ENCODE measurements at regions not wholly inside any gene's neighbourhood (a gene's known extent, or its start where the extent isn't known, plus 50 kb on each side); places are given as distances from the start of the nearest gene placed in this dataset.
"Not testable (repeated sequence)": the region's sequence is repeated elsewhere in the genome, so short reads cannot be mapped to it uniquely, and the experiment has no call there.

DNA sequence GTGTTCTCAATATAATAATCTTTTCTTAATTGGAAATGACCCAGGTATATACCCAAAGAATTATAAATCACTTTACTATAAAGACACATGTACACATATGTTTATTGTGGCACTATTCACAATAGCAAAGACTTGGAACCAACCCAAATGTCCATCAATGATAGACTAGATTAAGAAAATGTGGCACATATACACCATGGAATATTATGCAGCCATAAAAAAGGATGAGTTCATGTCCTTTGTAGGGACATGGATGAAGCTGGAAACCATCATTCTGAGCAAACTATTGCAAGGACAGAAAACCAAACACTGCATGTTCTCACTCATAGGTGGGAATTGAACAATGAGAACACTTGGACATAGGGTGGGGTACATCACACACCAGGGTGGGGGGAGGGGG is 56.8 kb downstream of the SCGB2B2 start:
- H3K36me3 ChIP-seq (ENCODE audit: control insufficient read depth, insufficient read depth, low read length); H3K27me3 ChIP-seq (ENCODE audit: control insufficient read depth, insufficient read depth, low read length); H3K4me3 ChIP-seq (ENCODE audit: low read depth, low read length); DNase-seq (ENCODE audit: low read depth); POLR2A ChIA-PET: not testable (repeated sequence)
- CTCF ChIA-PET: interaction anchor here (1.0 kb wide), 1 partner anchor 19 kb away, joined by 3 read pairs; no protein-coding TSS in a partner anchor

DNA sequence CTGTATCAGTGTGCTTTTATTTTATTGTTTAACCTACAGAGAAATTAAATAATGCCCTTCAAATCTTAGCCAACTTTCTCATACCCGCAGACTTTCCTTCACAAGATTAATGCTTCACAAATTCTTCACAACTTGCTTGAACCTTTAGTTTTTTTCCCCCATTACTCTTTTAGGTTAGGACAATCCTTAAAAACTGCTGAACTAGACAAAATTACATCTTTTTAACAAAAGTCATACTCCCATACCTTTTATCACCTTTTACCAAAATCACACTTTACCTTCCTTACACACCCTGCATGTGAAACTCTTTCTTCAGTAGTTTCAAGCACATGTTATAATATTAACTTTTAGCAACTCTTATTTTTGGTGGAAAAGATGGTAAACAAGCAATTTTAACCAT is 58.5 kb downstream of the SCGB2B2 start:
- CTCF ChIA-PET: no interaction called here
- Histone ChIP-seq H3K4me3 (ENCODE audit: low read depth, low read length) (no peak overlapping the region), H3K27me3 (ENCODE audit: control insufficient read depth, insufficient read depth, low read length) (no peaks in the 10 kb centered on the region), H3K36me3 (ENCODE audit: control insufficient read depth, insufficient read depth, low read length) (no peaks in the 10 kb centered on the region)
- DNase-seq (ENCODE audit: low read depth): no peak
- POLR2A ChIA-PET: no interaction called here
- TF ChIP-seq, protein P1, sequence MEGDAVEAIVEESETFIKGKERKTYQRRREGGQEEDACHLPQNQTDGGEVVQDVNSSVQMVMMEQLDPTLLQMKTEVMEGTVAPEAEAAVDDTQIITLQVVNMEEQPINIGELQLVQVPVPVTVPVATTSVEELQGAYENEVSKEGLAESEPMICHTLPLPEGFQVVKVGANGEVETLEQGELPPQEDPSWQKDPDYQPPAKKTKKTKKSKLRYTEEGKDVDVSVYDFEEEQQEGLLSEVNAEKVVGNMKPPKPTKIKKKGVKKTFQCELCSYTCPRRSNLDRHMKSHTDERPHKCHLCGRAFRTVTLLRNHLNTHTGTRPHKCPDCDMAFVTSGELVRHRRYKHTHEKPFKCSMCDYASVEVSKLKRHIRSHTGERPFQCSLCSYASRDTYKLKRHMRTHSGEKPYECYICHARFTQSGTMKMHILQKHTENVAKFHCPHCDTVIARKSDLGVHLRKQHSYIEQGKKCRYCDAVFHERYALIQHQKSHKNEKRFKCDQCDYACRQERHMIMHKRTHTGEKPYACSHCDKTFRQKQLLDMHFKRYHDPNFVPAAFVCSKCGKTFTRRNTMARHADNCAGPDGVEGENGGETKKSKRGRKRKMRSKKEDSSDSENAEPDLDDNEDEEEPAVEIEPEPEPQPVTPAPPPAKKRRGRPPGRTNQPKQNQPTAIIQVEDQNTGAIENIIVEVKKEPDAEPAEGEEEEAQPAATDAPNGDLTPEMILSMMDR (IDR thresholded peaks at IDR 0.05; ENCODE audit: insufficient read depth, low read depth, low read length): no peak

DNA sequence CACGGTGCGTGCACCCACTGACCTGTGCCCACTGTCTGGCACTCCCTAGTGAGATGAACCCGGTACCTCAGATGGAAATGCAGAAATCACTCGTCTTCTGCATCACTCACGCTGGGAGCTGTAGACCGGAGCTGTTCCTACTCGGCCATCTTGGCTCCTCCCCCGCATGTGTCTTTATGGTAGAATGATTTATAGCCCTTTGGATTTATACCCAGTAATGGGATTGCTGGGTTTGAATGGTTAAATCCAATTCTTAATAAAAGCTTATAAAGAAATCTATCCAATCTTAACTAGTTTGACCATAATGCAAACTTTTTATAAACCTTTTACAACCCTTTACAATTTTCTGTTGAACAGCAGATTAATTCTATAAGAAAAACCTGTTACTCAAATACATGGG is 59.0 kb downstream of the SCGB2B2 start:
- H3K4me3 ChIP-seq (ENCODE audit: low read depth, low read length); DNase-seq (ENCODE audit: low read depth); H3K27me3 ChIP-seq (ENCODE audit: control insufficient read depth, insufficient read depth, low read length); POLR2A ChIA-PET; H3K36me3 ChIP-seq (ENCODE audit: control insufficient read depth, insufficient read depth, low read length); CTCF ChIA-PET: not testable (repeated sequence)

DNA sequence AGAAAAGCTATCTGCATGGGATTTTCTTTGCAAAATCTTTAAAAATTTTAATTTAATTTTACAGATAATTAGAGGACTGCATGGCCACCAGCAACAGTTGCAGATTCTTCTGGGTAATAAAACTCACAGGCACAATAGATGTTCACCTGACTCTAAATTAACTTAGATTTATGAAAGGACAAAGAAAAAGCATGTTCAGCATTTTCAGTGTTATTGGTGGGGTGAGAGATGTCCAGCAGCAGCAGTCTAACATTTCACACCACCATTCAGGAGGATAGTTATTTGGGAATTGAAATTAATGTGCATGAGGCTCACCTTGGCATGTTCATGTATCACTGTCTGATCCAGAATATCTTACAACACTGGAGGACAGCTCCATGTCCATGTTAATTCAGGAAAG is 74.0 kb downstream of the SCGB2B2 start:
- DNase-seq (ENCODE audit: low read depth): no peak
- POLR2A ChIA-PET: no interaction called here
- Histone ChIP-seq H3K36me3 (ENCODE audit: control insufficient read depth, insufficient read depth, low read length) (no peaks in the 10 kb centered on the region), H3K27me3 (ENCODE audit: control insufficient read depth, insufficient read depth, low read length) (no peaks in the 10 kb centered on the region), H3K4me3 (ENCODE audit: low read depth, low read length) (no peak overlapping the region)
- TF ChIP-seq, protein P1 (IDR thresholded peaks at IDR 0.05; ENCODE audit: insufficient read depth, low read depth, low read length): no peak
- CTCF ChIA-PET: no interaction called here

DNA sequence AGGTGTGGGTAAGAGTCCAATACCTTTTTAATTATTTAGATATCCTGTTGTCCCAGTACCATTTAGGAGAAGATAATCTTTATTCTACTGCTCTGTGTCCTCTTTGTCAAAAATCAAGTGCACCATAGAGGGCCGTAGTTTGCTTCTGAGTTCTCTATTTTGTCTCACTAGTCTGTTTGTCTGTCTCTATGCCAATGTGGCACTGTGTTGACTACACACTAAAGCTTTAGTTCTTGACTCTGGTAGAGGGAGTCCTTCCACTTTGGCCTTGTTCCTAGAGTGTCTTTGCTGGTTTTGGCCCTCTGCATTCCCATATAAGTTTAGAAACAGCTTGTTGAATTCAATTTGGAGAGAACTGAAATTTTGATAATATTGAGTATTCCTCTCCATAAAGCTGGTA is 75.9 kb downstream of the SCGB2B2 start:
- ChIA-PET POLR2A (no interaction called here), CTCF (interaction anchor here (1.0 kb wide), 1 partner anchor 10 kb away, joined by 3 read pairs; no protein-coding TSS in a partner anchor)
- H3K27me3 ChIP-seq (ENCODE audit: control insufficient read depth, insufficient read depth, low read length): no peaks in the 10 kb centered on the region
- no peak overlapping the region for H3K4me3 ChIP-seq (ENCODE audit: low read depth, low read length)
- TF ChIP-seq, protein P1 (IDR thresholded peaks at IDR 0.05; ENCODE audit: insufficient read depth, low read depth, low read length): no peak
- DNase-seq (ENCODE audit: low read depth): no peak
- no peaks in the 10 kb centered on the region for H3K36me3 ChIP-seq (ENCODE audit: control insufficient read depth, insufficient read depth, low read length)

DNA sequence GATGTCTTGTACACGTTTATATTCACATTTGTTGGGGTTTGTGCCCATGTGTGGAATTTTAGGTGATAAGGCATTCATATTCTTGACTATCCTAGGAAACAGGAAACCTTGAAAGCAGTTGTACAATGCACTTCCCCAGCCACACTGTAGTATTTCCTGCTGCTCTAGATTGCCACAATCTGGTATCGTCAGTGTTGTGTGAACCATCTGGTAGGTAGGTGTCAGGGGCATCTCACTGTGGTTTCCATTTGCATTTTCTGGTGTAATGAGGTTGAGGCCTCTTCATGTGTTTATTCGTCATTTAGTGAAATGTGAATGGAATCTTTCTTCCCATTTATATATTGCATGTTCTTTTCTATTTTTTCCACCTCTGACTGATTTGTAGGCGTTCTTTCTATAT is 76.6 kb downstream of the SCGB2B2 start:
- no peak for DNase-seq (ENCODE audit: low read depth)
- Histone ChIP-seq H3K4me3 (ENCODE audit: low read depth, low read length) (no peak overlapping the region), H3K36me3 (ENCODE audit: control insufficient read depth, insufficient read depth, low read length) (no peaks in the 10 kb centered on the region), H3K27me3 (ENCODE audit: control insufficient read depth, insufficient read depth, low read length) (no peaks in the 10 kb centered on the region)
- ChIA-PET POLR2A (no interaction called here), CTCF (no interaction called here)
- TF ChIP-seq, protein P1 (IDR thresholded peaks at IDR 0.05; ENCODE audit: insufficient read depth, low read depth, low read length): no peak

All from BJ (cell line).